HG03442 (cell line): ENCODE measurements at regions not wholly inside any gene's neighbourhood (a gene's known extent, or its start where the extent isn't known, plus 50 kb on each side); places are given as distances from the start of the nearest gene placed in this dataset.
A peak's percentile ranks its signal among the peaks of the same experiment; 100 is the strongest.
"Not testable (repeated sequence)": the region's sequence is repeated elsewhere in the genome, so short reads cannot be mapped to it uniquely, and the experiment has no call there.

ENCODE experiments used
- ATAC-seq: cut with Tn5 transposase; IDR thresholded peaks from one replicate; pipeline ENCODE4 v1.9.1; 2021; ENCODE audit warnings: mild to moderate bottlenecking, moderate library complexity; ENCODE audit not compliant: unreplicated experiment

GRCh38 chr1:99441299-99442095 is 177.2 kb downstream of the PLPPR4 start:
- no peak for ATAC-seq

- ATAC-seq: not testable (repeated sequence)
Observed at GRCh38 chr1:99444211-99444927, 180.1 kb downstream of the PLPPR4 start.

GRCh38 chr1:99445071-99445470 is 180.8 kb downstream of the PLPPR4 start:
- ATAC-seq: no peak

- no peak for ATAC-seq
Observed at GRCh38 chr1:99445486-99445885, 181.2 kb downstream of the PLPPR4 start.

GRCh38 chr1:99447721-99448120 is 183.4 kb downstream of the PLPPR4 start:
- ATAC-seq: no peak

- ATAC-seq: no peak
Observed at GRCh38 chr1:99455760-99456159, 190.2 kb upstream of the PALMD start.

- ATAC-seq: no peak
Observed at GRCh38 chr1:99456536-99456935, 189.4 kb upstream of the PALMD start.

GRCh38 chr1:99457381-99458165 is 188.3 kb upstream of the PALMD start:
- no peak for ATAC-seq

- ATAC-seq: no peak
Observed at GRCh38 chr1:99461499-99461898, 184.4 kb upstream of the PALMD start.

GRCh38 chr1:99464738-99465137 is 181.2 kb upstream of the PALMD start:
- no peak for ATAC-seq

GRCh38 chr1:99465176-99465900 is 180.6 kb upstream of the PALMD start:
- ATAC-seq: no peak

- no peak for ATAC-seq
Observed at GRCh38 chr1:99467645-99468044, 178.3 kb upstream of the PALMD start.

GRCh38 chr1:99469550-99469971 is 176.4 kb upstream of the PALMD start:
- no peak for ATAC-seq

- ATAC-seq: no peak
Observed at GRCh38 chr1:99472893-99473292, 173.0 kb upstream of the PALMD start.

GRCh38 chr1:99474350-99474893 is 171.5 kb upstream of the PALMD start:
- no peak for ATAC-seq

- ATAC-seq: no peak
Observed at GRCh38 chr1:99476058-99476457, 169.9 kb upstream of the PALMD start.

GRCh38 chr1:99481391-99481996 is 164.4 kb upstream of the PALMD start:
- ATAC-seq: peak; percentile 87

- no peak for ATAC-seq
Observed at GRCh38 chr1:99482286-99482685, 163.6 kb upstream of the PALMD start.

- no peak for ATAC-seq
Observed at GRCh38 chr1:99482750-99483149, 163.2 kb upstream of the PALMD start.

GRCh38 chr1:99490031-99490430 is 155.9 kb upstream of the PALMD start:
- ATAC-seq: no peak
